GM23338 (cell line): ENCODE measurements at regions not wholly inside any gene's neighbourhood (a gene's known extent, or its start where the extent isn't known, plus 50 kb on each side); places are given as distances from the start of the nearest gene placed in this dataset.

Experiments
- ATAC-seq: fragments of 200-7000 bp; cut with Tn5 transposase; 3 replicates; pipeline ENCODE4 v1.9.1; 2020
- DNase-seq: peaks from one replicate; pipeline ENCODE4 v3.0.0-alpha.2; 2015; ENCODE audit warnings: low spot score
- H2AFZ ChIP-seq: fragments of 200-600 bp; sonication (generic); 2 replicates; pipeline ENCODE4 v1.8.0; 2016; ENCODE audit warnings: antibody characterized with exemption, mild to moderate bottlenecking, moderate library complexity
- H3F3A ChIP-seq: fragments of 200-600 bp; sonication (generic); replicated peaks from 2 replicates; pipeline ENCODE4 v1.8.0; 2017; ENCODE audit warnings: antibody characterized with exemption, mixed run types, low read depth
- H3K27ac ChIP-seq: fragments of 200-600 bp; sonication (generic); 2 replicates; pipeline ENCODE4 v1.6.1; 2016; ENCODE audit warnings: low read depth
- H3K27me3 ChIP-seq: fragments of 200-600 bp; sonication (generic); 2 replicates; pipeline ENCODE4 v1.8.0; 2016; ENCODE audit warnings: mild to moderate bottlenecking, mixed run types, moderate library complexity; ENCODE audit not compliant: insufficient read depth
- H3K36me3 ChIP-seq: fragments of 200-600 bp; sonication (generic); 2 replicates; pipeline ENCODE4 v1.8.0; 2016; ENCODE audit warnings: mild to moderate bottlenecking; ENCODE audit not compliant: insufficient read depth
- H3K4me1 ChIP-seq: fragments of 200-600 bp; sonication (generic); 2 replicates; pipeline ENCODE4 v1.8.0; 2016; ENCODE audit warnings: mild to moderate bottlenecking, moderate library complexity; ENCODE audit not compliant: insufficient read depth
- H3K4me2 ChIP-seq: fragments of 200-600 bp; sonication (generic); 2 replicates; pipeline ENCODE4 v1.7.1; 2017; ENCODE audit warnings: mixed run types
- H3K4me3 ChIP-seq: fragments of 200-600 bp; sonication (generic); 2 replicates; pipeline ENCODE4 v1.6.1; 2016; ENCODE audit warnings: mixed run types
- H3K79me2 ChIP-seq: fragments of 200-600 bp; sonication (generic); replicated peaks from 2 replicates; pipeline ENCODE4 v1.8.0; 2017; ENCODE audit warnings: mild to moderate bottlenecking; ENCODE audit not compliant: insufficient read depth
- H3K9me2 ChIP-seq: fragments of 200-600 bp; sonication (generic); 2 replicates; pipeline ENCODE4 v1.8.0; 2017; ENCODE audit not compliant: insufficient read depth
- H4K20me1 ChIP-seq: fragments of 200-600 bp; sonication (generic); replicated peaks from 2 replicates; pipeline ENCODE4 v1.8.0; 2017; ENCODE audit warnings: mild to moderate bottlenecking; ENCODE audit not compliant: insufficient read depth
- H3K27ac Mint-ChIP-seq: 2 replicates; pipeline ENCODE4 v1.8.0; 2020; ENCODE audit warnings: inconsistent platforms, mild to moderate bottlenecking, moderate library complexity, mixed read lengths
- H3K27me3 Mint-ChIP-seq: 3 replicates; pipeline ENCODE4 v1.8.0; 2022; ENCODE audit warnings: low read depth, mild to moderate bottlenecking, moderate library complexity, mixed read lengths, inconsistent platforms; ENCODE audit not compliant: insufficient read depth, poor library complexity
- H3K36me3 Mint-ChIP-seq: 3 replicates; pipeline ENCODE4 v1.8.0; 2021; ENCODE audit warnings: low read depth, mild to moderate bottlenecking, inconsistent platforms, moderate library complexity, mixed read lengths
- H3K4me1 Mint-ChIP-seq: 3 replicates; pipeline ENCODE4 v1.8.0; 2020; ENCODE audit warnings: mild to moderate bottlenecking, inconsistent platforms, mixed read lengths
- H3K4me3 Mint-ChIP-seq: 3 replicates; pipeline ENCODE4 v1.8.0; 2021; ENCODE audit warnings: moderate library complexity, mild to moderate bottlenecking, inconsistent platforms, mixed read lengths
- H3K9me3 Mint-ChIP-seq: 3 replicates; pipeline ENCODE4 v1.8.0; 2020; ENCODE audit warnings: moderate library complexity, mild to moderate bottlenecking, inconsistent platforms, mixed read lengths
- CREB1 ChIP-seq: fragments of 250-450 bp; sonication (Bioruptor Pico); IDR thresholded peaks from 2 replicates; pipeline ENCODE4 v1.5.0; 2020; ENCODE audit warnings: low read depth, mild to moderate bottlenecking, moderate library complexity
- EZH2 ChIP-seq: fragments of 200-600 bp; sonication (generic); IDR thresholded peaks from one replicate; pipeline ENCODE4 v1.8.0; 2017; ENCODE audit warnings: antibody characterized with exemption, mild to moderate bottlenecking, low read depth; ENCODE audit not compliant: unreplicated experiment
- EZH2phosphoT487 ChIP-seq: fragments of 200-600 bp; sonication (generic); IDR thresholded peaks from one replicate; pipeline ENCODE4 v1.8.1; 2018; ENCODE audit warnings: antibody characterized with exemption; ENCODE audit not compliant: unreplicated experiment
- JUNB ChIP-seq: IDR thresholded peaks from one replicate; pipeline ENCODE4 v1.6.1; 2016; ENCODE audit warnings: antibody characterized with exemption; ENCODE audit not compliant: unreplicated experiment
- NANOG ChIP-seq: IDR thresholded peaks from 2 replicates; pipeline ENCODE4 v1.6.1; 2016; ENCODE audit warnings: antibody characterized with exemption, borderline replicate concordance
- POLR2AphosphoS5 ChIP-seq: IDR thresholded peaks from 2 replicates; pipeline ENCODE4 v1.6.1; 2016; ENCODE audit warnings: antibody characterized with exemption, low read depth
- STAT1 ChIP-seq: IDR thresholded peaks from one replicate; pipeline ENCODE4 v1.6.1; 2016; ENCODE audit warnings: antibody characterized with exemption; ENCODE audit not compliant: unreplicated experiment
- ZNF114 ChIP-seq: fragments of 250-450 bp; sonication (Bioruptor Pico); IDR thresholded peaks from 2 replicates; pipeline ENCODE4 v1.5.0; 2020; ENCODE audit warnings: mild to moderate bottlenecking, moderate library complexity
- ZNF331 ChIP-seq: fragments of 250-450 bp; sonication (Bioruptor Pico); IDR thresholded peaks from 2 replicates; pipeline ENCODE4 v1.5.0; 2020; ENCODE audit warnings: low read depth, mild to moderate bottlenecking, moderate library complexity
- TF ChIP-seq, protein P1 (sequence below), 2 experiments: fragments of 200-600 bp in 1 of 2; sonication (generic) in 1 of 2; conservative IDR thresholded peaks; 2 replicates each; pipeline versions ENCODE4 v1.5.1 to v1.6.1; 2016 to 2017; ENCODE audit warnings: antibody characterized with exemption in 2 of 2, low read depth in 2 of 2, mild to moderate bottlenecking in 2 of 2, moderate library complexity in 1 of 2
- TF ChIP-seq, protein P2 (sequence below): IDR thresholded peaks from one replicate; pipeline ENCODE4 v1.6.1; 2018; ENCODE audit warnings: antibody characterized with exemption; ENCODE audit not compliant: unreplicated experiment
- TF ChIP-seq, protein P3 (sequence below): IDR thresholded peaks from 2 replicates; pipeline ENCODE4 v1.6.1; 2016; ENCODE audit warnings: antibody characterized with exemption

DNA sequence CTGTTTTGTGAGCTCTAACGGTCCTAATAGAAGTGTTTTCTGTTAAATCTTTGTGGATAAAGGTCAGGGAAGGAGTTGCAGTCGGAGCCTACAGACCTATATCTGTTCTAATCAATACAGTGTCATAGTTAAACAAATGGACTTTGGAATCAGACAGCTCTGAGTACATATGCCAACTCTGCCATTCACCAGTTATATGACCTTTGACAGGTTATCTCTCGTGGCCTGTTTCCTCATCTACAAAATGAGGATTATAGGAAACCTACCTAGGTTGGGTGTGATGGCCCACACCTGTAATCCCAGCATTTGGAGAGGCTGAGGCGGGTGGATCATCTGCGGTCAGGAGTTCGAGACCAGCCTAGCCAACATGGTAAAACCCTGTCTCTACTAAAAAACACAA is 89.7 kb downstream of the MID1IP1 start:
- H3K36me3 ChIP-seq, result no peaks in the 10 kb centered on the region
- TF ChIP-seq EZH2, result no peak
- no peak for TF ChIP-seq POLR2AphosphoS5
- no peak for TF ChIP-seq STAT1
- no peak for TF ChIP-seq NANOG
- TF ChIP-seq EZH2phosphoT487, result no peak
- no peak for TF ChIP-seq ZNF331 (CRISPR knock-in tag)
- TF ChIP-seq, protein P1, sequence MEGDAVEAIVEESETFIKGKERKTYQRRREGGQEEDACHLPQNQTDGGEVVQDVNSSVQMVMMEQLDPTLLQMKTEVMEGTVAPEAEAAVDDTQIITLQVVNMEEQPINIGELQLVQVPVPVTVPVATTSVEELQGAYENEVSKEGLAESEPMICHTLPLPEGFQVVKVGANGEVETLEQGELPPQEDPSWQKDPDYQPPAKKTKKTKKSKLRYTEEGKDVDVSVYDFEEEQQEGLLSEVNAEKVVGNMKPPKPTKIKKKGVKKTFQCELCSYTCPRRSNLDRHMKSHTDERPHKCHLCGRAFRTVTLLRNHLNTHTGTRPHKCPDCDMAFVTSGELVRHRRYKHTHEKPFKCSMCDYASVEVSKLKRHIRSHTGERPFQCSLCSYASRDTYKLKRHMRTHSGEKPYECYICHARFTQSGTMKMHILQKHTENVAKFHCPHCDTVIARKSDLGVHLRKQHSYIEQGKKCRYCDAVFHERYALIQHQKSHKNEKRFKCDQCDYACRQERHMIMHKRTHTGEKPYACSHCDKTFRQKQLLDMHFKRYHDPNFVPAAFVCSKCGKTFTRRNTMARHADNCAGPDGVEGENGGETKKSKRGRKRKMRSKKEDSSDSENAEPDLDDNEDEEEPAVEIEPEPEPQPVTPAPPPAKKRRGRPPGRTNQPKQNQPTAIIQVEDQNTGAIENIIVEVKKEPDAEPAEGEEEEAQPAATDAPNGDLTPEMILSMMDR (conservative IDR thresholded peaks at IDR 0.05; ENCODE audit: low read depth in 2 of 2), result no peak
- no peak overlapping the region for H2AFZ ChIP-seq
- H3K79me2 ChIP-seq, result no peaks in the 10 kb centered on the region
- no peak overlapping the region for H3K4me2 ChIP-seq
- H3K27me3 Mint-ChIP-seq, result peaks cover 3% of the 10 kb centered on the region
- no peaks in the 10 kb centered on the region for H3K9me3 Mint-ChIP-seq
- no peak overlapping the region for H3K27ac Mint-ChIP-seq
- H3K4me3 ChIP-seq, result no peak overlapping the region
- H3K9me2 ChIP-seq, result no peaks in the 10 kb centered on the region
- H4K20me1 ChIP-seq, result no peaks in the 10 kb centered on the region
- H3K4me3 Mint-ChIP-seq, result no peak overlapping the region
- H3K27ac ChIP-seq, result no peak overlapping the region
- no peaks in the 10 kb centered on the region for H3K27me3 ChIP-seq
- no peaks in the 10 kb centered on the region; the same call in 1 of the 2 replicates for H3K4me1 ChIP-seq
- no peaks in the 10 kb centered on the region for H3K36me3 Mint-ChIP-seq
- ATAC-seq, result no peak
- H3K4me1 Mint-ChIP-seq, result peaks cover 9% of the 10 kb centered on the region
- no peaks in the 10 kb centered on the region for H3F3A ChIP-seq
- DNase-seq, result no peak

DNA sequence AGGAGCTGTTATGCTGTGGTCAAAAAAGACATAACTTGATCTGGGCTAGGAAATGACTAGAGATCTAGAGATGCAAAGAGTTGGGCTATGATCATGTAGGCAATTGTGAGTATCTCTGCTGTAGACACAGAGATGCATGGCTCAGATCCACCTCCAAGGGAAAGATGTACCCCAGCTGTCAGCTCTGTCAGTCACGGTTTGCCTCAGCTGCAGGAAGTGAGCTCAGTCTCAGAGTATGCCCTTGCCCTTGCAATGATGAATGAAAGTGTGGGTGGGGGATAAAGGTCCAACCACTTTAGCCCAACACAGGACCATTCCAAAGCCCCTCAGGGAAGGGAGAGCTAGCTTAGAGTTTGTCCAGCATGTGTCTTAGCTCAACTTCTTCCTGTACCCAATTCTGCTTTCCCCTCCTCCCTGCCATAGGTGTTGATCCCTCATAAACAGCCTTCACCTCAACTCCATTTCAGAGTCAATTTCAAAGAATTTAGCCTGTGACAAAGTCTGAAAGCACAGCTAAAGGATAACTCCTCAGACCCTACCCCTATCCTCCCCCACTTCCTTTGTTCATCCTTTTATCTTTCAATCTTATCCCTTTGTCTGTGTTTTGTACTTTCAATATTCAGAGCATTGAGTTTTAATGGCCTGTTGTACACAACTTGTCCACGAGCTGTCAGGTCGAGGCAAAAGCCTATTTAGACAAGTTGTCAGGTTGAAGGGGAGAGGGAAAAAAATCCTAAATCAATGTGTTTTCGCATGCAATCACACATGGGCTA is 90.6 kb downstream of the MID1IP1 start:
- DNase-seq (no peak), ATAC-seq (no peak)
- Mint-ChIP-seq H3K4me3 (no peak overlapping the region), H3K36me3 (no peaks in the 10 kb centered on the region), H3K27ac (no peak overlapping the region; the same call in 1 of the 2 replicates), H3K27me3 (peaks cover 3% of the 10 kb centered on the region), H3K4me1 (peaks cover 9% of the 10 kb centered on the region), H3K9me3 (no peaks in the 10 kb centered on the region; the same call in 2 of the 3 replicates)
- no peaks in the 10 kb centered on the region for H3K27me3 ChIP-seq
- H3K79me2 ChIP-seq, result no peaks in the 10 kb centered on the region
- no peaks in the 10 kb centered on the region; the same call in 1 of the 2 replicates for H3K4me1 ChIP-seq
- H3K4me3 ChIP-seq, result no peak overlapping the region
- H3K36me3 ChIP-seq, result no peaks in the 10 kb centered on the region
- H3K9me2 ChIP-seq, result no peaks in the 10 kb centered on the region
- no peaks in the 10 kb centered on the region for H3F3A ChIP-seq
- H3K4me2 ChIP-seq, result no peak overlapping the region
- no peaks in the 10 kb centered on the region for H4K20me1 ChIP-seq
- no peak overlapping the region for H3K27ac ChIP-seq
- H2AFZ ChIP-seq, result no peak overlapping the region
- TF ChIP-seq ZNF114 (CRISPR knock-in tag) (no peak), JUNB (no peak), EZH2 (no peak), NANOG (no peak), CREB1 (CRISPR knock-in tag) (no peak), STAT1 (no peak), ZNF331 (CRISPR knock-in tag) (no peak), EZH2phosphoT487 (no peak)
- TF ChIP-seq, protein P2, sequence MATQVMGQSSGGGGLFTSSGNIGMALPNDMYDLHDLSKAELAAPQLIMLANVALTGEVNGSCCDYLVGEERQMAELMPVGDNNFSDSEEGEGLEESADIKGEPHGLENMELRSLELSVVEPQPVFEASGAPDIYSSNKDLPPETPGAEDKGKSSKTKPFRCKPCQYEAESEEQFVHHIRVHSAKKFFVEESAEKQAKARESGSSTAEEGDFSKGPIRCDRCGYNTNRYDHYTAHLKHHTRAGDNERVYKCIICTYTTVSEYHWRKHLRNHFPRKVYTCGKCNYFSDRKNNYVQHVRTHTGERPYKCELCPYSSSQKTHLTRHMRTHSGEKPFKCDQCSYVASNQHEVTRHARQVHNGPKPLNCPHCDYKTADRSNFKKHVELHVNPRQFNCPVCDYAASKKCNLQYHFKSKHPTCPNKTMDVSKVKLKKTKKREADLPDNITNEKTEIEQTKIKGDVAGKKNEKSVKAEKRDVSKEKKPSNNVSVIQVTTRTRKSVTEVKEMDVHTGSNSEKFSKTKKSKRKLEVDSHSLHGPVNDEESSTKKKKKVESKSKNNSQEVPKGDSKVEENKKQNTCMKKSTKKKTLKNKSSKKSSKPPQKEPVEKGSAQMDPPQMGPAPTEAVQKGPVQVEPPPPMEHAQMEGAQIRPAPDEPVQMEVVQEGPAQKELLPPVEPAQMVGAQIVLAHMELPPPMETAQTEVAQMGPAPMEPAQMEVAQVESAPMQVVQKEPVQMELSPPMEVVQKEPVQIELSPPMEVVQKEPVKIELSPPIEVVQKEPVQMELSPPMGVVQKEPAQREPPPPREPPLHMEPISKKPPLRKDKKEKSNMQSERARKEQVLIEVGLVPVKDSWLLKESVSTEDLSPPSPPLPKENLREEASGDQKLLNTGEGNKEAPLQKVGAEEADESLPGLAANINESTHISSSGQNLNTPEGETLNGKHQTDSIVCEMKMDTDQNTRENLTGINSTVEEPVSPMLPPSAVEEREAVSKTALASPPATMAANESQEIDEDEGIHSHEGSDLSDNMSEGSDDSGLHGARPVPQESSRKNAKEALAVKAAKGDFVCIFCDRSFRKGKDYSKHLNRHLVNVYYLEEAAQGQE, result no peak
- TF ChIP-seq, protein P3, sequence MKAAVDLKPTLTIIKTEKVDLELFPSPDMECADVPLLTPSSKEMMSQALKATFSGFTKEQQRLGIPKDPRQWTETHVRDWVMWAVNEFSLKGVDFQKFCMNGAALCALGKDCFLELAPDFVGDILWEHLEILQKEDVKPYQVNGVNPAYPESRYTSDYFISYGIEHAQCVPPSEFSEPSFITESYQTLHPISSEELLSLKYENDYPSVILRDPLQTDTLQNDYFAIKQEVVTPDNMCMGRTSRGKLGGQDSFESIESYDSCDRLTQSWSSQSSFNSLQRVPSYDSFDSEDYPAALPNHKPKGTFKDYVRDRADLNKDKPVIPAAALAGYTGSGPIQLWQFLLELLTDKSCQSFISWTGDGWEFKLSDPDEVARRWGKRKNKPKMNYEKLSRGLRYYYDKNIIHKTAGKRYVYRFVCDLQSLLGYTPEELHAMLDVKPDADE, result no peak
- TF ChIP-seq, protein P1 (conservative IDR thresholded peaks at IDR 0.05; ENCODE audit: low read depth in 2 of 2), result no peak
